ENCODE measurements at regions not wholly inside any gene's neighbourhood (a gene's known extent, or its start where the extent isn't known, plus 50 kb on each side); places are given as distances from the start of the nearest gene placed in this dataset.
"Not testable (repeated sequence)": the region's sequence is repeated elsewhere in the genome, so short reads cannot be mapped to it uniquely, and the experiment has no call there.

GRCh38 chr3:174541708-174542315, 317.3 kb upstream of the NAALADL2 start:
- H3K9me3 ChIP-seq (ENCODE audit: control insufficient read depth, insufficient read depth, low read depth, low read length): no peaks in the 10 kb centered on the region
- peaks cover 43% of the 10 kb centered on the region for H3K4me1 ChIP-seq (ENCODE audit: control insufficient read depth, insufficient read depth, low read length)
- no peaks in the 10 kb centered on the region for H3K36me3 ChIP-seq (ENCODE audit: control insufficient read depth, insufficient read depth, low read length)
- no peak overlapping the region for H3K4me3 ChIP-seq (ENCODE audit: low read depth, low read length)
- no peak overlapping the region for H3K9ac ChIP-seq (ENCODE audit: low read length)
- H3K27me3 ChIP-seq (ENCODE audit: control insufficient read depth, insufficient read depth, low read length): no peaks in the 10 kb centered on the region
- H3K27ac ChIP-seq (ENCODE audit: low read depth, low read length): peak overlapping the region; percentile 98; the same call in 1 of the 2 replicates

- no peak overlapping the region for H3K4me3 ChIP-seq (ENCODE audit: low read depth, low read length)
- no peak overlapping the region for H3K9ac ChIP-seq (ENCODE audit: low read length)
- no peak overlapping the region for H3K27ac ChIP-seq (ENCODE audit: low read depth, low read length)
- no peaks in the 10 kb centered on the region for H3K9me3 ChIP-seq (ENCODE audit: control insufficient read depth, insufficient read depth, low read depth, low read length)
- no peaks in the 10 kb centered on the region for H3K27me3 ChIP-seq (ENCODE audit: control insufficient read depth, insufficient read depth, low read length)
- no peaks in the 10 kb centered on the region for H3K4me1 ChIP-seq (ENCODE audit: control insufficient read depth, insufficient read depth, low read length)
- no peaks in the 10 kb centered on the region for H3K36me3 ChIP-seq (ENCODE audit: control insufficient read depth, insufficient read depth, low read length)
Measured at GRCh38 chr3:174547801-174548435, 311.2 kb upstream of the NAALADL2 start.

GRCh38 chr3:174548841-174549623, 310.1 kb upstream of the NAALADL2 start:
- H3K27me3 ChIP-seq (ENCODE audit: control insufficient read depth, insufficient read depth, low read length): no peaks in the 10 kb centered on the region
- no peaks in the 10 kb centered on the region for H3K9me3 ChIP-seq (ENCODE audit: control insufficient read depth, insufficient read depth, low read depth, low read length)
- no peak overlapping the region for H3K27ac ChIP-seq (ENCODE audit: low read depth, low read length)
- no peaks in the 10 kb centered on the region for H3K36me3 ChIP-seq (ENCODE audit: control insufficient read depth, insufficient read depth, low read length)
- no peak overlapping the region for H3K9ac ChIP-seq (ENCODE audit: low read length)
- H3K4me3 ChIP-seq (ENCODE audit: low read depth, low read length): no peak overlapping the region
- no peaks in the 10 kb centered on the region for H3K4me1 ChIP-seq (ENCODE audit: control insufficient read depth, insufficient read depth, low read length)

GRCh38 chr3:174581558-174581957, 277.6 kb upstream of the NAALADL2 start:
- Histone ChIP-seq H3K9ac (ENCODE audit: low read length) (no peak overlapping the region), H3K27ac (ENCODE audit: low read depth, low read length) (no peak overlapping the region), H3K4me1 (ENCODE audit: control insufficient read depth, insufficient read depth, low read length) (no peaks in the 10 kb centered on the region), H3K4me3 (ENCODE audit: low read depth, low read length) (no peak overlapping the region), H3K9me3 (ENCODE audit: control insufficient read depth, insufficient read depth, low read depth, low read length) (no peaks in the 10 kb centered on the region), H3K27me3 (ENCODE audit: control insufficient read depth, insufficient read depth, low read length) (no peaks in the 10 kb centered on the region), H3K36me3 (ENCODE audit: control insufficient read depth, insufficient read depth, low read length) (no peaks in the 10 kb centered on the region)

- H3K4me1 ChIP-seq (ENCODE audit: control insufficient read depth, insufficient read depth, low read length): no peaks in the 10 kb centered on the region
- H3K36me3 ChIP-seq (ENCODE audit: control insufficient read depth, insufficient read depth, low read length): no peaks in the 10 kb centered on the region
- no peaks in the 10 kb centered on the region for H3K27me3 ChIP-seq (ENCODE audit: control insufficient read depth, insufficient read depth, low read length)
- H3K27ac ChIP-seq (ENCODE audit: low read depth, low read length): no peak overlapping the region
- H3K9ac ChIP-seq (ENCODE audit: low read length): no peak overlapping the region
- no peak overlapping the region for H3K4me3 ChIP-seq (ENCODE audit: low read depth, low read length)
- H3K9me3 ChIP-seq (ENCODE audit: control insufficient read depth, insufficient read depth, low read depth, low read length): no peaks in the 10 kb centered on the region
Measured at GRCh38 chr3:174583396-174583795, 275.7 kb upstream of the NAALADL2 start.

- H3K9ac ChIP-seq (ENCODE audit: low read length); H3K27ac ChIP-seq (ENCODE audit: low read depth, low read length); H3K9me3 ChIP-seq (ENCODE audit: control insufficient read depth, insufficient read depth, low read depth, low read length); H3K36me3 ChIP-seq (ENCODE audit: control insufficient read depth, insufficient read depth, low read length); H3K27me3 ChIP-seq (ENCODE audit: control insufficient read depth, insufficient read depth, low read length); H3K4me3 ChIP-seq (ENCODE audit: low read depth, low read length); H3K4me1 ChIP-seq (ENCODE audit: control insufficient read depth, insufficient read depth, low read length): not testable (repeated sequence)
Measured at GRCh38 chr3:174587137-174587536, 272.0 kb upstream of the NAALADL2 start.

- Histone ChIP-seq H3K27ac (ENCODE audit: low read depth, low read length) (no peak overlapping the region), H3K4me3 (ENCODE audit: low read depth, low read length) (no peak overlapping the region), H3K9ac (ENCODE audit: low read length) (no peak overlapping the region), H3K9me3 (ENCODE audit: control insufficient read depth, insufficient read depth, low read depth, low read length) (no peaks in the 10 kb centered on the region), H3K27me3 (ENCODE audit: control insufficient read depth, insufficient read depth, low read length) (no peaks in the 10 kb centered on the region), H3K36me3 (ENCODE audit: control insufficient read depth, insufficient read depth, low read length) (no peaks in the 10 kb centered on the region), H3K4me1 (ENCODE audit: control insufficient read depth, insufficient read depth, low read length) (no peaks in the 10 kb centered on the region)
Measured at GRCh38 chr3:174596447-174596982, 262.6 kb upstream of the NAALADL2 start.

- Histone ChIP-seq H3K9me3 (ENCODE audit: control insufficient read depth, insufficient read depth, low read depth, low read length) (no peaks in the 10 kb centered on the region), H3K27me3 (ENCODE audit: control insufficient read depth, insufficient read depth, low read length) (no peaks in the 10 kb centered on the region), H3K4me3 (ENCODE audit: low read depth, low read length) (no peak overlapping the region), H3K36me3 (ENCODE audit: control insufficient read depth, insufficient read depth, low read length) (no peaks in the 10 kb centered on the region), H3K9ac (ENCODE audit: low read length) (no peak overlapping the region), H3K4me1 (ENCODE audit: control insufficient read depth, insufficient read depth, low read length) (no peaks in the 10 kb centered on the region), H3K27ac (ENCODE audit: low read depth, low read length) (no peak overlapping the region)
Measured at GRCh38 chr3:174598885-174599439, 260.2 kb upstream of the NAALADL2 start.

GRCh38 chr3:174613173-174613572, 246.0 kb upstream of the NAALADL2 start:
- H3K4me1 ChIP-seq (ENCODE audit: control insufficient read depth, insufficient read depth, low read length): no peaks in the 10 kb centered on the region
- no peaks in the 10 kb centered on the region for H3K36me3 ChIP-seq (ENCODE audit: control insufficient read depth, insufficient read depth, low read length)
- no peaks in the 10 kb centered on the region for H3K9me3 ChIP-seq (ENCODE audit: control insufficient read depth, insufficient read depth, low read depth, low read length)
- H3K27ac ChIP-seq (ENCODE audit: low read depth, low read length): no peak overlapping the region
- H3K27me3 ChIP-seq (ENCODE audit: control insufficient read depth, insufficient read depth, low read length): no peaks in the 10 kb centered on the region
- no peak overlapping the region for H3K9ac ChIP-seq (ENCODE audit: low read length)
- no peak overlapping the region for H3K4me3 ChIP-seq (ENCODE audit: low read depth, low read length)

- Histone ChIP-seq H3K9me3 (ENCODE audit: control insufficient read depth, insufficient read depth, low read depth, low read length) (no peaks in the 10 kb centered on the region), H3K4me1 (ENCODE audit: control insufficient read depth, insufficient read depth, low read length) (no peaks in the 10 kb centered on the region), H3K9ac (ENCODE audit: low read length) (no peak overlapping the region), H3K27me3 (ENCODE audit: control insufficient read depth, insufficient read depth, low read length) (no peaks in the 10 kb centered on the region), H3K27ac (ENCODE audit: low read depth, low read length) (no peak overlapping the region), H3K36me3 (ENCODE audit: control insufficient read depth, insufficient read depth, low read length) (no peaks in the 10 kb centered on the region), H3K4me3 (ENCODE audit: low read depth, low read length) (no peak overlapping the region)
Measured at GRCh38 chr3:174614036-174614435, 245.1 kb upstream of the NAALADL2 start.
